ENCODE measurements at regions not wholly inside any gene's neighbourhood (a gene's known extent, or its start where the extent isn't known, plus 50 kb on each side); places are given as distances from the start of the nearest gene placed in this dataset.

GRCh38 chr4:29390921-29391320 lies 1329.2 kb upstream of the PCDH7 start:
- no peak for DNase-seq (ENCODE audit: low spot score in 2 of 2)
- Histone ChIP-seq H3K27ac (no peak overlapping the region), H3K4me3 (no peak overlapping the region), H3K9me3 (no peaks in the 10 kb centered on the region), H3K27me3 (no peaks in the 10 kb centered on the region), H3K4me1 (no peaks in the 10 kb centered on the region), H3K36me3 (no peaks in the 10 kb centered on the region)
- intact Hi-C loops (cut with DNase I) = no loop called here
- no peak for TF ChIP-seq CTCF (IDR thresholded peaks at IDR 0.05)

GRCh38 chr4:29405116-29405515 lies 1315.1 kb upstream of the PCDH7 start:
- DNase-seq (ENCODE audit: low spot score in 2 of 2) = no peak
- no peak for TF ChIP-seq CTCF (IDR thresholded peaks at IDR 0.05)
- Histone ChIP-seq H3K4me3 (no peak overlapping the region), H3K4me1 (no peaks in the 10 kb centered on the region), H3K36me3 (no peaks in the 10 kb centered on the region), H3K9me3 (no peaks in the 10 kb centered on the region), H3K27me3 (no peaks in the 10 kb centered on the region), H3K27ac (no peak overlapping the region)
- intact Hi-C loops (cut with DNase I) = no loop called here

GRCh38 chr4:29415771-29416170 lies 1304.4 kb upstream of the PCDH7 start:
- no peak overlapping the region for H3K27ac ChIP-seq
- intact Hi-C loops (cut with DNase I) = no loop called here
- no peak for TF ChIP-seq CTCF (IDR thresholded peaks at IDR 0.05)
- DNase-seq (ENCODE audit: low spot score in 2 of 2) = no peak
- no peaks in the 10 kb centered on the region for H3K36me3 ChIP-seq
- no peaks in the 10 kb centered on the region for H3K4me1 ChIP-seq
- H3K9me3 ChIP-seq = no peaks in the 10 kb centered on the region
- H3K27me3 ChIP-seq = no peaks in the 10 kb centered on the region
- H3K4me3 ChIP-seq = no peak overlapping the region

GRCh38 chr4:29423836-29424721 lies 1296.1 kb upstream of the PCDH7 start:
- intact Hi-C loops (cut with DNase I) = no loop called here
- Histone ChIP-seq H3K36me3 (no peaks in the 10 kb centered on the region), H3K4me1 (no peaks in the 10 kb centered on the region), H3K4me3 (no peak overlapping the region), H3K9me3 (no peaks in the 10 kb centered on the region), H3K27me3 (no peaks in the 10 kb centered on the region), H3K27ac (no peak overlapping the region)
- TF ChIP-seq CTCF (IDR thresholded peaks at IDR 0.05) = no peak
- no peak for DNase-seq (ENCODE audit: low spot score in 2 of 2)

- TF ChIP-seq CTCF (IDR thresholded peaks at IDR 0.05) = no peak
- H3K9me3 ChIP-seq = no peaks in the 10 kb centered on the region
- H3K36me3 ChIP-seq = no peaks in the 10 kb centered on the region
- no peak overlapping the region for H3K27ac ChIP-seq
- H3K27me3 ChIP-seq = no peaks in the 10 kb centered on the region
- no peaks in the 10 kb centered on the region for H3K4me1 ChIP-seq
- DNase-seq (ENCODE audit: low spot score in 2 of 2) = no peak
- intact Hi-C loops (cut with DNase I) = no loop called here
- H3K4me3 ChIP-seq = no peak overlapping the region
Measured at GRCh38 chr4:29453303-29453820, 1266.8 kb upstream of the PCDH7 start.

All from ascending aorta (tissue), 2 donors.